PC-9 (cell line): ENCODE measurements at regions not wholly inside any gene's neighbourhood (a gene's known extent, or its start where the extent isn't known, plus 50 kb on each side); places are given as distances from the start of the nearest gene placed in this dataset.

Source experiments
- BruUV-seq: library from RNA; stranded (reverse); fragments of 400-500 nt; replicated peaks from 2 replicates; lab custom pipeline; 2021; lab: Mats Ljungman, UMichigan
- CTCF ChIA-PET: fragments of 300-600 bp; sonication (Branson Sonifier 250); formaldehyde crosslinking; loops from one replicate; lab custom pipeline; 2022; ENCODE audit warnings: antibody characterized with exemption; lab: Charles Lee
- POLR2A ChIA-PET: fragments of 300-600 bp; sonication (Branson Sonifier 250); formaldehyde crosslinking; loops from one replicate; lab custom pipeline; 2022; ENCODE audit warnings: antibody characterized with exemption; ENCODE audit not compliant: unreplicated experiment; lab: Charles Lee
- DNase-seq, 2 experiments: peaks; one replicate each; pipeline versions ENCODE4 v3.0.0 to v3.0.0-alpha.2; 2015 to 2022; ENCODE audit warnings: mixed read lengths in 1 of 2
- H2AFZ ChIP-seq: fragments of 200-600 bp; sonication (generic); 2 replicates; pipeline ENCODE4 v1.8.1; 2017; ENCODE audit warnings: antibody characterized with exemption
- H3F3A ChIP-seq: fragments of 200-600 bp; sonication (generic); 2 replicates; pipeline ENCODE4 v1.8.1; 2017; ENCODE audit warnings: antibody characterized with exemption, mild to moderate bottlenecking, low read depth; ENCODE audit not compliant: insufficient read depth
- H3K27ac ChIP-seq: fragments of 200-600 bp; sonication (generic); 2 replicates; pipeline ENCODE4 v1.6.1; 2016; ENCODE audit warnings: mixed run types
- H3K27me3 ChIP-seq: fragments of 200-600 bp; sonication (generic); 2 replicates; pipeline ENCODE4 v1.6.1; 2016; ENCODE audit warnings: low read depth, mixed run types; ENCODE audit not compliant: insufficient read depth
- H3K36me3 ChIP-seq: fragments of 200-600 bp; sonication (generic); 2 replicates; pipeline ENCODE4 v1.6.1; 2016; ENCODE audit warnings: low read depth, mixed run types
- H3K4me1 ChIP-seq: fragments of 200-600 bp; sonication (generic); replicated peaks from 2 replicates; pipeline ENCODE4 v1.6.1; 2016; ENCODE audit warnings: mixed run types; ENCODE audit not compliant: insufficient read depth
- H3K4me2 ChIP-seq: fragments of 200-600 bp; sonication (generic); 2 replicates; pipeline ENCODE4 v1.6.1; 2017; ENCODE audit warnings: mixed run types
- H3K4me3 ChIP-seq: fragments of 200-600 bp; sonication (generic); 2 replicates; pipeline ENCODE4 v1.6.1; 2016; ENCODE audit warnings: mixed run types
- H3K79me2 ChIP-seq: fragments of 200-600 bp; sonication (generic); 2 replicates; pipeline ENCODE4 v1.6.1; 2017; ENCODE audit warnings: low read depth, mixed run types
- H3K9me2 ChIP-seq: fragments of 200-600 bp; sonication (generic); 2 replicates; pipeline ENCODE4 v1.8.1; 2017; ENCODE audit warnings: mild to moderate bottlenecking; ENCODE audit not compliant: insufficient read depth
- H3K9me3 ChIP-seq: fragments of 200-600 bp; sonication (generic); 2 replicates; pipeline ENCODE4 v1.8.1; 2016; ENCODE audit warnings: low read depth; ENCODE audit not compliant: insufficient read depth
- H4K20me1 ChIP-seq: fragments of 200-600 bp; sonication (generic); 2 replicates; pipeline ENCODE4 v1.8.1; 2017; ENCODE audit not compliant: insufficient read depth
- CTCF ChIP-seq: fragments of 200-600 bp; sonication (generic); conservative IDR thresholded peaks from 2 replicates; pipeline ENCODE4 v1.6.1; 2017; ENCODE audit warnings: mixed run types, antibody characterized with exemption, mild to moderate bottlenecking, moderate library complexity
- EZH2 ChIP-seq: fragments of 200-600 bp; sonication (generic); IDR thresholded peaks from 2 replicates; pipeline ENCODE4 v1.8.0; 2017; ENCODE audit warnings: antibody characterized with exemption, low read depth
- intact Hi-C: fragments of 100-400 bp; cut with micrococcal nuclease; formaldehyde crosslinking; loops from one replicate; pipeline ENCODE4 v1.10.0; 2022; ENCODE audit not compliant: unreplicated experiment

GRCh38 chr9:89935115-89935514, 330.3 kb downstream of the GADD45G start:
- intact Hi-C loops: no loop called here
- no peaks in the 10 kb centered on the region for H3K4me1 ChIP-seq
- H2AFZ ChIP-seq: no peak overlapping the region
- no peaks in the 10 kb centered on the region for H3K9me2 ChIP-seq
- TF ChIP-seq CTCF (no peak), EZH2 (no peak)
- H3K36me3 ChIP-seq: no peaks in the 10 kb centered on the region
- H3K4me2 ChIP-seq: no peak overlapping the region
- H3K4me3 ChIP-seq: no peak overlapping the region
- no peaks in the 10 kb centered on the region for H3F3A ChIP-seq
- H3K9me3 ChIP-seq: no peaks in the 10 kb centered on the region
- POLR2A ChIA-PET: no interaction called here
- no peak for DNase-seq
- peaks cover 100% of the 10 kb centered on the region for H3K27me3 ChIP-seq
- no TSS peak for BruUV-seq
- H3K79me2 ChIP-seq: no peaks in the 10 kb centered on the region
- no peaks in the 10 kb centered on the region for H4K20me1 ChIP-seq
- H3K27ac ChIP-seq: no peak overlapping the region
- CTCF ChIA-PET: no interaction called here

GRCh38 chr9:89935801-89936200, 331.0 kb downstream of the GADD45G start:
- intact Hi-C loops: no loop called here

GRCh38 chr9:89937051-89937450, 332.2 kb downstream of the GADD45G start:
- no peak overlapping the region for H3K4me3 ChIP-seq
- no peaks in the 10 kb centered on the region for H3K9me2 ChIP-seq
- intact Hi-C loops: no loop called here
- no peaks in the 10 kb centered on the region for H4K20me1 ChIP-seq
- CTCF ChIA-PET: no interaction called here
- no peak overlapping the region for H2AFZ ChIP-seq
- BruUV-seq: no TSS peak
- H3K27me3 ChIP-seq: peaks cover 99% of the 10 kb centered on the region
- no peak for TF ChIP-seq CTCF
- no peak for TF ChIP-seq EZH2
- H3F3A ChIP-seq: no peaks in the 10 kb centered on the region
- H3K27ac ChIP-seq: no peak overlapping the region
- H3K9me3 ChIP-seq: no peaks in the 10 kb centered on the region
- no peak for DNase-seq
- POLR2A ChIA-PET: no interaction called here
- no peaks in the 10 kb centered on the region for H3K4me1 ChIP-seq
- H3K36me3 ChIP-seq: no peaks in the 10 kb centered on the region
- H3K79me2 ChIP-seq: no peaks in the 10 kb centered on the region
- H3K4me2 ChIP-seq: no peak overlapping the region

More at GRCh38 chr9:89935801-89936200, 331.0 kb downstream of the GADD45G start:
- no peak overlapping the region for H3K4me3 ChIP-seq
- ChIA-PET CTCF (no interaction called here), POLR2A (no interaction called here)
- no peaks in the 10 kb centered on the region for H3K36me3 ChIP-seq
- H2AFZ ChIP-seq: no peak overlapping the region
- H4K20me1 ChIP-seq: no peaks in the 10 kb centered on the region
- H3K9me3 ChIP-seq: no peaks in the 10 kb centered on the region
- no TSS peak for BruUV-seq
- H3K9me2 ChIP-seq: no peaks in the 10 kb centered on the region
- H3F3A ChIP-seq: no peaks in the 10 kb centered on the region
- no peaks in the 10 kb centered on the region for H3K79me2 ChIP-seq
- TF ChIP-seq EZH2: no peak
- TF ChIP-seq CTCF: no peak
- no peak overlapping the region for H3K27ac ChIP-seq
- no peak for DNase-seq
- H3K4me2 ChIP-seq: no peak overlapping the region
- H3K4me1 ChIP-seq: no peaks in the 10 kb centered on the region
- H3K27me3 ChIP-seq: peaks cover 100% of the 10 kb centered on the region
